Erythroblast (primary cell): ENCODE measurements at regions not wholly inside any gene's neighbourhood (a gene's known extent, or its start where the extent isn't known, plus 50 kb on each side); places are given as distances from the start of the nearest gene placed in this dataset.

ENCODE experiments used
- GATA1 ChIP-seq: IDR thresholded peaks from 2 replicates; pipeline ENCODE4 v1.6.1; 2011; ENCODE audit warnings: low read depth, mild to moderate bottlenecking, control low read depth, low read length, moderate library complexity
- POLR2A ChIP-seq: IDR thresholded peaks from 2 replicates; pipeline ENCODE4 v1.6.1; 2011; ENCODE audit warnings: mild to moderate bottlenecking, low read length

DNA sequence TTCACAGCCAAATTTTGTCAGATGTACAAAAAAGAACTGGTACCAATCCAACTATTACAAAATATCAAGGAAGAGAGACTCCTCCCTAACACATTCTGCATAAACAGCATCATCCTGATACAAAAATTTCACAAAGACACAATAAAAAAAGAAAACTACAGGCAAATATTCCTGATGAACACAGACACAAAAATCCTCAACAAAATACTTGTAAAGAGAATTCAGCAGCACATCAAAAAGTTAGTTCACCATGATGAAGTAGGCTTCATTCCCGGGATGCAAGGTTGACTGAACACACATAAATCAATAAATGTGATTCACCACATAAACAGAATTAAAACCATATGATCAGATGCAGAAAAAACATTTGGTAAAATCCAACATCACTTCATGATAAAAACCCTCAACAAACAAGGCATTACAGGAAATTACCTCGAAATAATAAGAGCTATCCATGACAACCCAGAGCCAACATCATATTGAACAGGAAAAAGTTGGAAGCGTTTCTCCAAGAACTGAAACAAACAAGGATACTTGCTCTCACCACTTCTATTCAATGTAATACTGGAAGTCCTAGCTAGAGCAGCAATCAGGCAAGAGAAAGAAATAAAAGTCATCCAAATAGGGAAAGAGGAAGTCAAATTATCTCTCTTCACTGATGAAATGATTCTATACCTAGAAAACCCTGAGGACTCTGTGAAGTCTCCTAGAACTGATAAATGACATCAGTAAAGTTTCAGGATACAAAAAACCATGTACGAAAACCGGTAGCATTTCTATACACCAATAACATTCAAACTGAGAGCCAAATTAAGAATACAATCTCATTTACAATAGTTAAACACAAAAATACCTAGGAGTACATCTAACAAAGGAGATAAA lies 223.1 kb downstream of the REEP3 start:
- TF ChIP-seq POLR2A (no peak), GATA1 (no peak)
